Keratinocyte (primary cell): ENCODE measurements at regions not wholly inside any gene's neighbourhood (a gene's known extent, or its start where the extent isn't known, plus 50 kb on each side); places are given as distances from the start of the nearest gene placed in this dataset.

Source experiments
- CTCF ChIP-seq, 3 experiments: IDR thresholded peaks in 1 of 3; conservative IDR thresholded peaks in 1 of 3; optimal IDR thresholded peaks in 1 of 3; 2 replicates in 2 of 3; 3 replicates in 1 of 3; pipeline versions ENCODE3 to v1.5.1; 2011; ENCODE audit warnings: low read length in 3 of 3, mild to moderate bottlenecking in 3 of 3, moderate library complexity in 2 of 3, control low read depth in 1 of 3, inconsistent platforms in 1 of 3; ENCODE audit not compliant: insufficient read depth in 2 of 3; ENCODE audit errors: extremely low read depth in 1 of 3
- EZH2 ChIP-seq: IDR thresholded peaks from one replicate; pipeline ENCODE4 v1.6.1; 2012; ENCODE audit warnings: inconsistent platforms, mild to moderate bottlenecking, low read length, moderate library complexity

- TF ChIP-seq EZH2 (no peak), CTCF (optimal IDR thresholded peaks at IDR 0.05 in 1 of 3, IDR thresholded peaks at IDR 0.05 in 1 of 3, conservative IDR thresholded peaks at IDR 0.05 in 1 of 3; ENCODE audit: extremely low read depth in 1 of 3, insufficient read depth in 2 of 3, low read length in 3 of 3) (no peak)
Measured at GRCh38 chr4:152117054-152117453, 356.2 kb upstream of the GATB start.
